ENCODE measurements at regions not wholly inside any gene's neighbourhood (a gene's known extent, or its start where the extent isn't known, plus 50 kb on each side); places are given as distances from the start of the nearest gene placed in this dataset.

DNA sequence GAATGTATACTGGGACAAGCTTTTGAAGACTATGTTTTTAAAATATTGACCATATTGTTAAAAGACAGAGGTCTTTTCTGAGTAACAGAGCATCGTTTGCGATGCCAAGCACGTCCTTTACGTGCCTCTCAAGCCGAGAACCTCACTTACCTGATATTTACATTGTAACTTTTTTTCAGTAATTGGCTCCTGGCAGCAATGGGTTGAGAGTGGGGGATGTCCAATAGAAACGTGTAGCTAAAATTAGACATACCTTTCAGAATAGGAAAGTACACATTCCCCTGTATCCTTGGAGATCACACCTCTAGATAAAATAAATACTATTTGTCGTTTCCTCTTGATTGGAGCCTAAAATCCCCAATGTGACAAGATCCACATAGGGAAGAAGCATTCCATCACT is 222.2 kb upstream of the RGS6 start:
- Histone ChIP-seq H3K9me3 (no peaks in the 10 kb centered on the region), H3K27me3 (no peaks in the 10 kb centered on the region), H3K4me1 (peaks cover 0 to 31% (median 21%) of the 10 kb centered on the region in 4 donors), H3K4me3 (no peak overlapping the region), H3K36me3 (peaks cover 0 to 24% (median 9%) of the 10 kb centered on the region in 4 donors), H3K27ac (replicated peaks in 1 of 4) (no peak overlapping the region)
- TF ChIP-seq EP300 (IDR thresholded peaks at IDR 0.05), result no peak
- no peak for DNase-seq (ENCODE audit: extremely low spot score)
- intact Hi-C loops (cut with DNase I), result no loop called here
- 60% methylated on average over 7 of the region's 7 CpGs for WGBS

DNA sequence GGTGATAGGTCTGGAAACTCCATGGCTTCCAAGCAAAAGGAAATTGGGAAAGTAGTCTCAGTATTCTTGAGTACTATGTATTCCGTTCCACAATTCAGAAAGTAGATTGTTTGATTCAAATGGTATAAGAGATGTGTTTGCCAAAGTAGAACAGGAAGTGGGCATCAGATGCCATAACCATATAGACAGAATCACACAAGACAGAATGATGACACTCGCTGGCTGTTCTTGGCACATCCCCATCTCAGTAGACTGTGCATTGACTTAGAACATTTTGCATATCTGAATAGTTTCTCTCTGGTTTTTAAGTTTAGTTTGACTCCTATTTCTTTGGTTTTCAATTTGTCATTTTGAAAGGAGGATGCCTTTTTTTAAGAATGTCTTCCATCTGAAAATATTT is 221.1 kb upstream of the RGS6 start:
- no peak for DNase-seq (ENCODE audit: extremely low spot score)
- Histone ChIP-seq H3K4me1 (peaks cover 0 to 31% (median 21%) of the 10 kb centered on the region in 4 donors), H3K4me3 (no peak overlapping the region), H3K36me3 (peaks cover 0 to 15% (median 5%) of the 10 kb centered on the region in 4 donors), H3K27ac (replicated peaks in 1 of 4) (peak overlapping the region in 3 of 4 donors; percentile 5 to 54 (median 17)), H3K9me3 (no peaks in the 10 kb centered on the region), H3K27me3 (no peaks in the 10 kb centered on the region)
- TF ChIP-seq, protein P1, sequence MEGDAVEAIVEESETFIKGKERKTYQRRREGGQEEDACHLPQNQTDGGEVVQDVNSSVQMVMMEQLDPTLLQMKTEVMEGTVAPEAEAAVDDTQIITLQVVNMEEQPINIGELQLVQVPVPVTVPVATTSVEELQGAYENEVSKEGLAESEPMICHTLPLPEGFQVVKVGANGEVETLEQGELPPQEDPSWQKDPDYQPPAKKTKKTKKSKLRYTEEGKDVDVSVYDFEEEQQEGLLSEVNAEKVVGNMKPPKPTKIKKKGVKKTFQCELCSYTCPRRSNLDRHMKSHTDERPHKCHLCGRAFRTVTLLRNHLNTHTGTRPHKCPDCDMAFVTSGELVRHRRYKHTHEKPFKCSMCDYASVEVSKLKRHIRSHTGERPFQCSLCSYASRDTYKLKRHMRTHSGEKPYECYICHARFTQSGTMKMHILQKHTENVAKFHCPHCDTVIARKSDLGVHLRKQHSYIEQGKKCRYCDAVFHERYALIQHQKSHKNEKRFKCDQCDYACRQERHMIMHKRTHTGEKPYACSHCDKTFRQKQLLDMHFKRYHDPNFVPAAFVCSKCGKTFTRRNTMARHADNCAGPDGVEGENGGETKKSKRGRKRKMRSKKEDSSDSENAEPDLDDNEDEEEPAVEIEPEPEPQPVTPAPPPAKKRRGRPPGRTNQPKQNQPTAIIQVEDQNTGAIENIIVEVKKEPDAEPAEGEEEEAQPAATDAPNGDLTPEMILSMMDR (IDR thresholded peaks at IDR 0.05), result no peak
- intact Hi-C loops (cut with DNase I), result no loop called here
- WGBS, result 90% methylated on average over 2 of the region's 2 CpGs

DNA sequence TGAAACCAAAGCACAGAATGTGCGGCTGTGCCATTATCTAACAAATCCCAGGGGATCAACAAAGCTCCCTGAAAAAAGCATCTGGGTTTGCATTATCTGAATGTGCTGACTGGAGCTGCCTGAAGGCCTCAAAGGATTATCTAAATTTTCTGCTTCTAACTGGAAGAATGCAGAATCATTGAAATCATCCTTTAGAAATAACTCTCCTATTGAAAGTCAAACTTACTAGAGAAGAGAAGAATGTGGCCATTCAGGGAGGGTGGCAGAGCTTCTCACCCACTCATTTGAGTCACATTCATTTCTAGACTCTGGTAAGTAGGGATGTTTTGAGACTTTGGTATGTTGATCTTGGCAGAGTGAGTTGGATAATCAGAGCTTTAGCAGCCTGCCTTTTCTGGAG is 220.6 kb upstream of the RGS6 start:
- DNase-seq (ENCODE audit: extremely low spot score), result no peak
- peaks cover 0 to 31% (median 21%) of the 10 kb centered on the region in 4 donors for H3K4me1 ChIP-seq
- peaks cover 0 to 20% (median 5%) of the 10 kb centered on the region in 4 donors for H3K36me3 ChIP-seq
- peak overlapping the region; percentile 5 to 54 (median 24) for H3K27ac ChIP-seq (replicated peaks in 1 of 4)
- H3K9me3 ChIP-seq, result no peaks in the 10 kb centered on the region
- TF ChIP-seq POLR2AphosphoS5 (IDR thresholded peaks at IDR 0.05) (no peak), EP300 (IDR thresholded peaks at IDR 0.05) (no peak), POLR2A (IDR thresholded peaks at IDR 0.05; ENCODE audit: low read depth) (no peak)
- TF ChIP-seq, protein P1 (IDR thresholded peaks at IDR 0.05), result no peak
- intact Hi-C loops (cut with DNase I), result no loop called here
- WGBS, result 31% methylated on average over 1 of the region's 1 CpG
- H3K27me3 ChIP-seq, result no peaks in the 10 kb centered on the region
- H3K4me3 ChIP-seq, result no peak overlapping the region

DNA sequence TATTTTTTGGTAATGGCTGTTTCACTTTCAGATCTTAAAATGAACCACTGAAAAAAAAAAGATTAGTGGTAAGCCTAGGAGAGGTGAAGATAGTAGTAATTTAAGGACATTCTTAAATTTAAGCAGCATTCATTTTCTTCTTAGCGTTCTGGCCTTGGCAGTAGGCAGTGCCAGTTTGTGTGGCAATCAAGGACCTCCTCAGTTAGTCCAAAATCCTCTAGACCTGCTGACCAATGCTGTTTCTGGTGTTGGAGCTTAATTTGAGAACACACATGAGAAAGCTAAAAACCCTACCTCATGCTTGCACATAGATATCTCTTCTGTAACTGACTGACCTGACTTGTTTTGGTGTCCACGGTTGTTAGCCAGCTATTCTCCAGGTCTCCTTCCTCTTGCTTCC is 219.8 kb upstream of the RGS6 start:
- Histone ChIP-seq H3K36me3 (peaks cover 0 to 20% (median 5%) of the 10 kb centered on the region in 4 donors), H3K27ac (replicated peaks in 1 of 4) (no peak overlapping the region), H3K4me3 (no peak overlapping the region), H3K9me3 (no peaks in the 10 kb centered on the region), H3K27me3 (no peaks in the 10 kb centered on the region), H3K4me1 (peaks cover 0 to 31% (median 21%) of the 10 kb centered on the region in 4 donors)
- intact Hi-C loops (cut with DNase I), result no loop called here
- DNase-seq (ENCODE audit: extremely low spot score), result no peak
- TF ChIP-seq, protein P1 (IDR thresholded peaks at IDR 0.05), result no peak
- no peak for TF ChIP-seq POLR2A (IDR thresholded peaks at IDR 0.05; ENCODE audit: low read depth)
- no peak for TF ChIP-seq EP300 (IDR thresholded peaks at IDR 0.05)
- no peak for TF ChIP-seq POLR2AphosphoS5 (IDR thresholded peaks at IDR 0.05)
- WGBS, result 100% methylated on average over 2 of the region's 2 CpGs

DNA sequence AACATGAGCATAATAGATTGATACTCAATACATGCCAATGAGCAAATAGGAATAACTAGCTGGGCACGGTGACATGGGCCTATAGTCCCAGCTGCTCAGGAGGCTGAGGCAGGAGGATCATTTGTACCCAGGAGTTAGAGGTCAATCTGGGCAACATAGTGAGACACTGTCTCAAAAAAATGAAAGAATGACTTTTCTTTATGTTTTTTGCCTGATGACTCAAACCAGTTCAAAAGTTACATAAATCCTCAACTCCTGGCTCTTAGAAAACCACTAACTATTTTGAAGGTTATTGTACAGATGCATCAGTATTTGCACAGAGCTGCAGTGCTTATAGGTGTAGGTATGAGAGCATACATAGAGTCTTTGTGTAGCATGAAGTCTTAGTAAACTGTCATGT is 219.2 kb upstream of the RGS6 start:
- peaks cover 0 to 31% (median 21%) of the 10 kb centered on the region in 4 donors for H3K4me1 ChIP-seq
- TF ChIP-seq, protein P1 (IDR thresholded peaks at IDR 0.05), result no peak
- TF ChIP-seq EP300 (IDR thresholded peaks at IDR 0.05) (no peak), POLR2AphosphoS5 (IDR thresholded peaks at IDR 0.05) (no peak), POLR2A (IDR thresholded peaks at IDR 0.05; ENCODE audit: low read depth) (no peak)

More for the DNA sequence above, 219.2 kb upstream of the RGS6 start:
- DNase-seq (ENCODE audit: extremely low spot score), result no peak
- intact Hi-C loops (cut with DNase I), result no loop called here
- H3K27me3 ChIP-seq, result no peaks in the 10 kb centered on the region
- H3K27ac ChIP-seq (replicated peaks in 1 of 4), result no peak overlapping the region
- H3K36me3 ChIP-seq, result peaks cover 0 to 20% (median 5%) of the 10 kb centered on the region in 4 donors
- 100% methylated on average over 1 of the region's 1 CpG for WGBS
- H3K4me3 ChIP-seq, result no peak overlapping the region
- no peaks in the 10 kb centered on the region for H3K9me3 ChIP-seq

Data from esophagus muscularis mucosa (tissue), 4 donors.